ENCODE measurements at regions not wholly inside any gene's neighbourhood (a gene's known extent, or its start where the extent isn't known, plus 50 kb on each side); places are given as distances from the start of the nearest gene placed in this dataset.
"Not testable (repeated sequence)": the region's sequence is repeated elsewhere in the genome, so short reads cannot be mapped to it uniquely, and the experiment has no call there.

- no peak for DNase-seq
Observed at GRCh38 chr15:57767481-57767880, 61.0 kb downstream of the POLR2M start.

GRCh38 chr15:57769266-57769665 lies 62.8 kb downstream of the POLR2M start:
- no peak for DNase-seq

- DNase-seq = no peak
Observed at GRCh38 chr15:57770495-57770894, 64.0 kb downstream of the POLR2M start.

DNA sequence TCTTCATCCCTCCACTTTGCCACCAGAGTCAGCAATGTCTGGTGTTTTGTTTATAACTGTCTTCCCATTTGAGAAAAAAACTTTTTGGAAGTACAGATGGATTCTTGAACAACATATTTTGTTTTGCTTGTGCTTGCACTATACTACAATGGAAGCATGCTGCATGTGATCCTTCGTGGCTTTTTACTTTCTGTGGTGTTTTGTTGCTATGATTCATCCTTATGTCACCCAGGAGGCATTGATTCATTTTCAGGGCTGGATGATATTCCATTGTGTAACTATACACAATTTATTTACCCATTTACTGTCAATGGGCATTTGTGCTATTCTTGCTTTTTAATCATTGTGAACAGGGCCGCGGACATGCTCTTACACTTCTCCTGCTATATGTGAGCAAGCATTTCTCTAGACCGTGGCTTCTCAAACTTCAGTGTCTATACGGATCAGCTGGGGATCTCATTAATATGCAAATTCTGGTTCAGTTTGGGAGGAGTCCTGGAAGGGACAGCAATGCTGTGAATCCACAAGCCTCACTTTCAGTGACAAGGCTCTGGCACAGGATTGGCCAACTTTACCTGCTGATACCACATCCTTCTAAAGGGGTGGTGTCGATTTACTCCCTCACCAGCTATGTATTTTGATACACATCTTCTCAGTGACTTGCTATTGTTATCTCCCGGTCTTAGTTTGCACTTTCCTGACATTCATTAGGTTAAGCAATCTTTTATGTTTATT lies 65.9 kb downstream of the POLR2M start:
- DNase-seq = no peak

- no peak for DNase-seq
Observed at GRCh38 chr15:57773051-57773450, 66.5 kb downstream of the POLR2M start.

GRCh38 chr15:57777003-57777402 lies 70.5 kb downstream of the POLR2M start:
- no peak for DNase-seq

DNA sequence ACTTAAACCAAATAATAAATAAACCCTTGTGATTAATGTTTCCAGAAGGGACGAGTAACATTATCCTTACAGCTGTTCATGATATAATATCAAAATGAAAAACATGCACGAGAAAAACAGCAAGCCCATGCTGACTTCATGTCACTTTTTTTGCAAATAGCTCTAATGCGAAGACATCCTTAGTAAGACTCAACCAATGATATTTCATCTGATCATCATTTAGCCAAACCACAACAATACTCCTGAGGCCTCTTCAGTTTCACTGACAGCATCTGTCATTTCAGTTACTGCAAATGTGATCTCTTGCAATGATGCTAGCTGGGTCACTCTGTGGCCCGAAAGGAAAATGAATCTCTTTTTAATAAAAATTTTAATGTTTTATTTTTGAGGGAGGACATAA lies 74.0 kb downstream of the POLR2M start:
- DNase-seq = no peak

DNA sequence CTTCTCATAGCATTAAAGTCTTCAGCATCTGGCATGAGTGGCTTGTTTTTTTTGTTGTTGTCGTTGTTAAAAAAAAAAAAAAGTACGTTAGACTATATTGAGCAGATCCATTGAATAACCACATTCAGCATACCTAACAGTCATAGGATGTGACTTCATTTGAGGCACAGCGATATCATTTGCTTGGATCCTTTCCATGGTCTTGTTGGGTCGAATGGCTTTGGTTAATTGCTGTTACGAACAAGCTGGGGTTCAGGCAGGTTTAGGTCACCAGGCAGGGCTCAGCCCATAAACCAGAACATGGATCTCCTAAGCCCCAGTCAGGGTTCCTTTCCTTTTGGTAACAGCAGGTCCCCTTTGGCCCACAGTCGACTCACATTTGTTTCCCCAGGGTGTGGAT lies 76.2 kb downstream of the POLR2M start:
- no peak for DNase-seq

- no peak for DNase-seq
Observed at GRCh38 chr15:57784081-57784511, 77.6 kb downstream of the POLR2M start.

GRCh38 chr15:57785039-57785438 lies 78.5 kb downstream of the POLR2M start:
- no peak for DNase-seq

DNA sequence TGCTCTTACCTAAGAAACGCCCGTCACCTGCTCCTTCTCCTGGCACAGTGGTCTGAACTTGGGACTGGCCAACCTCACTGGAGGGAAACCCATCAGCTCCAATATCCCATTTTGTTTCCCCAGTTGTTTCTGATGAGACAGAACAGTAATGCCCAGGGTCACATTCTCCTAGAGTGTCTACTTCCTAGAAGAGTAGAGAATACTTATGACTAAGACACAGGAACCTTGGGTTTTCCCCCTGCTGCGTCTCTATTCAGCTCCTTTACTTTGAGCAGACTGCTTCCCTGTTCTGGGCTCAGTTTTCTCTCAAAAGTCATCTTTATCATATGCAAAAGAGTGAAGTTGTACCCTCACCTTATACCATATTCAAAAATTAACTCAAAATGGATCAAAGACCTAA lies 79.4 kb downstream of the POLR2M start:
- DNase-seq = no peak

DNA sequence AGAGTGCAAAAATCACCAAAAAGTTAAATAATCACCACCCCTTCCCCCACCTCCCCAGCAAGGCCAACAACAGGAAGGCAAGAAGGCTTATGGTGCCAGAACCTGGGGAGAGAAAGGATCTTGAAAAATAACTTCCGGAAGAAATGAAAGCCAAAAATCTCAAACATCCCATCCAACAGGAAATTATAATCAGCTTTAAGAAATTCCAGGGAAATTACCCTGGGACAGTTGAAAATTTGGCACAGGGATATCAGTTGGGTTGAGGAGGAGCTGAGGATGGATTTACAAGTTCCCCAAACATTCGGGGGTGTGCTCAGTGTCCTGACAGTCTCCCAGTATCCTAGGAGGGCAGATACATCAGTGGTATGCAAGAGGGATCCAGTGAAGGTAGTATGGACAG lies 82.7 kb downstream of the POLR2M start:
- DNase-seq = no peak

GRCh38 chr15:57792724-57793449 lies 86.4 kb downstream of the POLR2M start:
- DNase-seq = no peak

GRCh38 chr15:57795261-57795660 lies 88.7 kb downstream of the POLR2M start:
- DNase-seq = no peak

DNA sequence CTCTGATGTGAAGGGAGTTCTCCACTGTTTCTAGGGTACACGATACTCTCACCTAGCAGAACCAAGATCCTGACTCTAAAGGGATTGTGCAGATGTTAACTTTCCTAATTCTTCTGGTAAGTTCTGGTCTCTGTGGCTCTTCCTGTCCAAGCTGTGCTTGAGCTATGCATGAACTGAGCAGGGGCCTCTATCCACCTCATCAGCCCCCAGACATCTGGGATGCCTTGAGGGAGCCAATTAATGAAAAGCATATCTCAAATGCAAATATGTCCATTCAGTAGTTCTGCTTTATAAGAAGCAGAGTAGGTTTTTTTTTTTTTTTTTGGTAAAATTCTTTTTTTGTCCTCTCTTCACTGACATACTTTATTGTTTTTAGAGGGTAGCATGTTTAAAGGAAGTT lies 89.6 kb downstream of the POLR2M start:
- no peak for DNase-seq

DNA sequence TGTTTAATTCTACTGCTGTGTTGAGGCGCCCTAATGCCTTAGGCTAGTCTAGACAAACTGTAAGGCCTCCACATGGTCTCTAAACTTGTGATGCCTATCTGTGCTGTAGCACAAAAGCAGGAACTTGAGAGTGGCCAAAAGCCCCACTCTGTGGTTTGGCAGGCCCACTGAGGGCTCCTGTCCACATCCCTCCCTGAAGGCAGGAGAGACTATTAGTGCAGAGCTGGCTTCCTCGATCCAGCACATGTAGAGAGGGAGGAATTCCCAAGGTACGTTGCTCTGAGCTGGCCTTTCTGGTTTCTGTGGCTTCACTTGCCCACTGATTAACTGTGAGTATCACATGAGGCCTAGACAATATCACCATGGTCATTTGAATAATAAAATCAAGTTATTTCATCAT lies 90.6 kb downstream of the POLR2M start:
- DNase-seq = no peak

GRCh38 chr15:57797568-57798267 lies 91.2 kb downstream of the POLR2M start:
- no peak for DNase-seq

- no peak for DNase-seq
Observed at GRCh38 chr15:57806003-57806402, 99.5 kb downstream of the POLR2M start.

DNA sequence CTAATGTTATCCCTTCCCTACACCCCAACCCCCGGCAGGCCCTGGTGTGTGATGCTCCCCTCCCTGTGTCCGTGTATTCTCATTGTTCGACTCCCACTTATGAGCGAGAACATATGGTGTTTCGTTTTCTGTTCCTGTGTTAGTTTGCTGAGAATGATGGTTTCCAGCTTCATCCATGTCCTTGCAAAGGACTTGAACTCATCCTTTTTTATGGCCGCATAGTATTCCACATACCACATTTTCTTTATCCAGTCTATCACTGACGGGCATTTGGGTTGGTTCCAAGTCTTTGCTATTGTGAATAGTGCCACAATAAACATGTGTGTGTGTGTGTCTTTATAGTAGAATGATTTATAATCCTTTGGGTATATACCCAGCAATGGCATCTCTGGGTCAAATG lies 102.8 kb downstream of the POLR2M start:
- DNase-seq = not testable (repeated sequence)

DNA sequence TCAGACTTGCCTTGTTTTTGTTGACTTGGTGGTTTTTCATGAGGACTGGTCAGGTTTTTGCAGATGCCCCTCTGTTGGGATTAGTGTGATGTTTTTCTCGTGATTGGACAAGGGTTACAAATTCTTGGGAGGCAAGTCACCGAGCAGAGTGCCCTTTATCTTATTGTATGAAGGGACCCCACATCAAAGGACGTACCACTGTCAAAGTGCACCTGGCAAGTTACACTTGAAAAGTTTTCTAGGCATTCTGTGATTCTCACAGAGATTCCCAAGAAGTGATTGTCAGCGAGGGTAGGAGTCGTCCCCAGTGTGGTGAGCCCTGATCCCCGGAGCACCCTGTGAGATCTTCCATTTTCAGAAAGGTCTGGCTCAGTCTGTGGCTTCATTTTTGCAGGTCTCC lies 110.1 kb downstream of the POLR2M start:
- DNase-seq = no peak

- no peak for DNase-seq
Observed at GRCh38 chr15:57819646-57820045, 113.1 kb downstream of the POLR2M start.

GRCh38 chr15:57820119-57820518 lies 113.6 kb downstream of the POLR2M start:
- DNase-seq = no peak

DNA sequence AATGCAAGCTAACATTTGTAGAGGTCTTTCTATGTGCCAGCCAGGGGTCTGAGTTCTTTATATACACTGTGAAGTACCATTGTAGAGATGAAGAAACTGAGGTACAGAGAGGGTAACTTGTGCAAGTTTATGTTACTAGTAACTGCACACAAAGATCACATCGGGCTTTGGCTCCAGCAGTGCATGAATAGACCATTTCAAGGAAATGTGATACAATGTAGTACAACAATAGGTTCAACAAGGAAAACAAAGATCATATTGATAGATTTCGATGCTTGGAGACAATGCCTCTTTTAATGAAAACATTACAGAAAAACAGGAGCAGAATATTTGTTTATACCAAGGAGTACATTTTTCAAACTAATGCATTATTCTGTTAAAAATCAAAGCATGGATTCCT lies 115.3 kb downstream of the POLR2M start:
- no peak for DNase-seq

DNA sequence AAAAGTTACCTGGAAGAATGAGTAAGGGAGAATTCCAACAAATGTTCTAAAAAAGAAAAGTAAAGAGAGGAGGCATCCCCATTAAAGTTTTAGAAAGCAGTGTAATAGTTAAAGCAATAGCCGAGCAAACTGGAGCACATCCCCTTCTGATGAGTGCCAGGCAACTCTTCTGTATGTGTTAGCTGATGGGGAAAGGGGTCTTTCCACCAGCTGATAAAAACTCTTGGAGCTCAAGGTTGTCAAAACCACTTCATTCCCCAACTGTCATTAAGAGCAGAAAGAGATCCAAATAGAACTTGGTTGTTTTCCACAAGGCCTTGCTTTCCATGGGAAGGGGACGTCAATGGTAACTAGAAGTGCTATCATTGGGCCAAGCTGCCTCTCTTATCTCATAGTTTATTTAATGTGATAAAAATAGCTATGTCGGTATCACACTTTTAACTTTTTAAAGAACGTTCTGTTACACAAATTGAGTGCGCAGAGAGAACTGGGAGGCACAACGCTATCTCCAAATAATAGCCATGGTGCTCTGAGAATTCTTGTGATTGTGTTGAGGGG lies 116.9 kb downstream of the POLR2M start:
- no peak for DNase-seq
